LoVo (cell line): ENCODE measurements at regions not wholly inside any gene's neighbourhood (a gene's known extent, or its start where the extent isn't known, plus 50 kb on each side); places are given as distances from the start of the nearest gene placed in this dataset.

Experiments used
- DNase-seq: peaks from one replicate; pipeline ENCODE4 v3.0.0-alpha.2; 2016; ENCODE audit warnings: low spot score

GRCh38 chr9:135219676-135220600 is 132.5 kb downstream of the OLFM1 start:
- no peak for DNase-seq

GRCh38 chr9:135220601-135221575 is 133.4 kb downstream of the OLFM1 start:
- no peak for DNase-seq

- DNase-seq: no peak
Observed at GRCh38 chr9:135221576-135221950, 134.1 kb downstream of the OLFM1 start.

GRCh38 chr9:135221951-135222631 is 134.6 kb downstream of the OLFM1 start:
- DNase-seq: no peak

- DNase-seq: no peak
Observed at GRCh38 chr9:135222881-135223760, 135.7 kb downstream of the OLFM1 start.

GRCh38 chr9:135223831-135224230 is 136.4 kb downstream of the OLFM1 start:
- DNase-seq: no peak

GRCh38 chr9:135224286-135224877 is 136.9 kb downstream of the OLFM1 start:
- no peak for DNase-seq

- no peak for DNase-seq
Observed at GRCh38 chr9:135224921-135225541, 137.6 kb downstream of the OLFM1 start.

- DNase-seq: no peak
Observed at GRCh38 chr9:135225619-135226228, 138.3 kb downstream of the OLFM1 start.

GRCh38 chr9:135226369-135227050 is 139.0 kb downstream of the OLFM1 start:
- DNase-seq: no peak

GRCh38 chr9:135227641-135228251 is 140.3 kb downstream of the OLFM1 start:
- no peak for DNase-seq

- DNase-seq: no peak
Observed at GRCh38 chr9:135228345-135228982, 141.0 kb downstream of the OLFM1 start.

GRCh38 chr9:135228983-135229625 is 141.6 kb downstream of the OLFM1 start:
- no peak for DNase-seq

- DNase-seq: no peak
Observed at GRCh38 chr9:135229701-135230385, 142.4 kb downstream of the OLFM1 start.

- no peak for DNase-seq
Observed at GRCh38 chr9:135230386-135230765, 142.9 kb downstream of the OLFM1 start.

- no peak for DNase-seq
Observed at GRCh38 chr9:135230817-135231520, 143.5 kb downstream of the OLFM1 start.
